CD4-positive, alpha-beta T cell treated with Interleukin-10 for 1 hour (primary cell): ENCODE measurements at regions not wholly inside any gene's neighbourhood (a gene's known extent, or its start where the extent isn't known, plus 50 kb on each side); places are given as distances from the start of the nearest gene placed in this dataset.
"Not testable (repeated sequence)": the region's sequence is repeated elsewhere in the genome, so short reads cannot be mapped to it uniquely, and the experiment has no call there.

Experiments
- DNase-seq: peaks from one replicate; pipeline ENCODE4 v3.0.0-alpha.2; 2020

GRCh38 chr16:11416228-11417001, 71.2 kb downstream of the RMI2 start:
- DNase-seq = no peak

GRCh38 chr16:11417487-11417886, 72.2 kb downstream of the RMI2 start:
- DNase-seq = no peak

GRCh38 chr16:11418506-11418905, 73.2 kb downstream of the RMI2 start:
- no peak for DNase-seq

DNA sequence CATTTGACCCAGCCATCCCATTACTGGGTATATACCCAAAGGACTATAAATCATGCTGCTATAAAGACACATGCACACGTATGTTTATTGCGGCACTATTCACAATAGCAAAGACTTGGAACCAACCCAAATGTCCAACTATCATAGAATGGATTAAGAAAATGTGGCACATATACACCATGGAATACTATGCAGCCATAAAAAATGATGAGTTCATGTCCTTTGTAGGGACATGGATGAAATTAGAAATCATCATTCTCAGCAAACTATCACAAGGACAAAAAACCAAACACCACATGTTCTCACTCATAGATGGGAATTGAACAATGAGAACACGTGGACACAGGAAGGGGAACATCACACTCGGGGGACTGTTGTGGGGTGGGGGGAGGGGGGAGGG, 74.8 kb downstream of the RMI2 start:
- DNase-seq = not testable (repeated sequence)

DNA sequence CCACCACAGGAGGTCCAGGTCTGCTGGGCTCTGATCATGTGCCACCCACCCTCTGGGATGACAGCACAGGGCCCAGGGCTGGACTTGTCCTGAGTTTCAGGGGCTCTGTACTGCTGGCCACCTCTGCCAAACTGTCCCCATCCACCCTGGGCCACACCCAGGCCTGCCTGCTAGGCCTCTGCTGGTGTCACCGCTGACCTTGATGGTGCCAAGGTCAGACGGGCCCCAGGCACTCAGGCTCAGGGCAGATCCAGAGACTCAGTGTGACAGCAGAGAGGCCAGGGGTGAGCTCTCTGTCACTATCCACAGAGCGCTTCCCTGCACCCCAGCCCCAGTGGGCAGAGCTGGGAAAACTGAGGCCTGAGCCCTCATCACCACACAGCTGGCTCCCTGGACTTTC, 75.6 kb downstream of the RMI2 start:
- DNase-seq = no peak

GRCh38 chr16:11422381-11423314, 77.4 kb downstream of the RMI2 start:
- DNase-seq = no peak

DNA sequence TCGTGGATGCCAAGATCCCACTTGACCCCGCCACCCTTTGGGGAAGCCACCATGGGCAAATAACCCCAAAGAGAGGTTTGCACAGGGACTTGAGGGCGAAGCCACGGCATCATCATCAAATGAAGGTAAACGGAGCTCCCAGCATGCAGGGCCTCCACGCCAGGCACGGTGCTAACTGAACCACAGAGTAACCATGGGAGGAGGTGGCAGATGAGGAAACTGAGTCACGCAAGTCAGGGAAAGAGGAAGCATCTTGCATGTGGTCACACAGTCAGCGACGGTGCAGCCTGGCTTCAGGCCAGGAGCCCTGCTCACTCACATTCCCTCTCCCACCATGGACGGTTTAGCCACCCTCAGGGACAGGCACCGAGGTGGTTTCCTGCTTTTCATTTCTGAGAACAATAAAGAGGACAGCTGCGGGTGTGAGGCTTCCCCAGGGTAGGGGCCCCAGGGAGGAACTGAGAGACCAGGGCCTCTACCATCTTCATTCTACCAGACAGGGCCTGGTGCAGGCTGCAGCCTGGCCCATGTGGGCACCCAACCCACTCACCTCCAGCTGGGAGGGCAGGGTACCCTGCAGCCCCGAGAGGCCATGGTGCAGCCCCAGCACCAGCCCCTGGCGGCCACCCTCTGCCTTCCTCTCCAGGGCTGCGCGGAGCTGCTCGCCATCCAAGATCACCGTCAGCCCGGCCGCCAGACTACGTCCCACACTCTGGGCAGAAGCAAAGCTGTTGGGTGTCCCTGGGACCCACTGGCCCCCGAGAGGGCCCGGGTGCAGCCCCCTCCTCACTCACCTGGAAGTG, 78.3 kb downstream of the RMI2 start:
- DNase-seq = no peak

DNA sequence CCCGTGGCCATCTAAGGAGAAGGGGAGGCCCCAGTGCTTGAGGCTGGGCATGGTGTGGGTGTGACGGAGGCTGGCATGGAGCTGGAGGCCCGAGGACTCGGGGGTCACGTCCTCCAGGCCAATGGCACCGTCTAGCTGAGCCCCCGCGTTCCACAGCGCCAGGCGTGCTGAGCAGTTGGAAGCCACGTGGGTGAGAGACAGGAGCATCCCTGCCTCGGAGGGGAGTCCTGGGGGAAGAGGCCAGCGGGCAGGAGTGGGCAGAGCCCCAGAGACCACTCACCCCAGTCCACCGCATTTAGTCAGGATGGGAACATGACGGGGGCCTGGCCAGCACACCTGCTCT, 78.8 kb downstream of the RMI2 start:
- DNase-seq = no peak

- no peak for DNase-seq
Measured at GRCh38 chr16:11425140-11425539, 79.9 kb downstream of the RMI2 start.

GRCh38 chr16:11428623-11428953, 83.3 kb downstream of the RMI2 start:
- no peak for DNase-seq

GRCh38 chr16:11429123-11429522, 83.9 kb downstream of the RMI2 start:
- no peak for DNase-seq

GRCh38 chr16:11429823-11430222, 84.6 kb downstream of the RMI2 start:
- no peak for DNase-seq

DNA sequence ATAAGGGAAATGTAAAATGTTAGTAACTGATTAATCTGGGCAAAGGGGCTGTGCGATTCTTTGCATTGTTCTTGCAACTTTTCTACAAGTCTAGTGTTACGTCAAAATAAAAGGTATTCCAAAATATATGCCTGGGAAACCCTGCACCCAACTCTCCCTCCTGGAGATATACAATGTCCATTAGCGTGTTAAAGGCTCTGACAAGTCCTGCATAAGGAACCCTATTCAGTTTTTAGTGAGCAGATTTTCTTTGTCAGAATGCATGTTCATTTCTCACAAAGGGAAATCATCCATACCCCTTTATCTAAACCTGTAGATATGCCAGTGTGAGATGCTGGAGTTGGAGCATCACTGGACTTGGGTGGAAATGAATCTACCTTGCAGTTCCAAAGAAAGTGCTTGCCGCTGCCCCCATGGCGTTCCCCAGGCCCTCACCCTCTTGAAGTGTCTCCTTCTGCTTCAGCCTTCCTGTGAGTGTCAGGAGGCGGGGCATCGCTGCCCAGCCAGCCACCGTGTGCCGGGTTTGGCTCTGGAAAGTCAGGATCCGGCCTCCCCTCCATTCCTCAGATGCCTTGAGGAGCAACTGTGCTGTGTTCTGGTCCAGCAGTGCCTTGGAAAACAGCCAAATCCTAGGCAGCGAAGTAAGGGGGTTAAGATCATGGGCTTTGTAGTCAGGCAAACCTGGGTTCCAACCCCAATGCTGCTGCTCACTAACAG, 85.5 kb downstream of the RMI2 start:
- DNase-seq = no peak

DNA sequence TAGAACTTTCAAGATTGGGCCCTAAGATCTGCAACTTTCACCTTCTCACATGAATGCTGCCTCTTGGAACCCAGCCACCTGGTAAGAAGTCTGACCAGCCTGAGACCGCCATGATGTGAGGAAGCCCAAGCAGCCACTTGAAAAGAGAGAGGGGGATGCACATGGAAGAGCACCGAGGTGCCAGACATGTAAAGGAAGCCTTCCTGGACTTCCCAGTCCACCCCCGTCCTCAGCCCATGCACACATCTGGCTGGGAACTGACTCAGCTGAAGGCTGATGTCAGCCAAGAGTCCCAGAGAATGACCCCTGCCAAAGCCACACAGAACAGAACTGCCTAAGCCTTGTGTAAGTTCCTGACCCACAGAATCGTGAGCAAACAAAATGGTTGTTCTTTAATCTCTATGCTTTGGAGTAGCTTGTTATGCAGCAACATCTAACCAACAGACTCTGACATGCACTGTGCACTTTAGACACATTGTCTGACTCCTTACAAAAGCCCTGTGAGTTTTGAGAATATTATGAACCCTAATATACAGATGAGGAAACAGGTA, 86.7 kb downstream of the RMI2 start:
- DNase-seq = no peak

GRCh38 chr16:11432856-11433395, 87.7 kb downstream of the RMI2 start:
- no peak for DNase-seq

GRCh38 chr16:11435576-11435975, 90.3 kb downstream of the RMI2 start:
- DNase-seq = no peak

DNA sequence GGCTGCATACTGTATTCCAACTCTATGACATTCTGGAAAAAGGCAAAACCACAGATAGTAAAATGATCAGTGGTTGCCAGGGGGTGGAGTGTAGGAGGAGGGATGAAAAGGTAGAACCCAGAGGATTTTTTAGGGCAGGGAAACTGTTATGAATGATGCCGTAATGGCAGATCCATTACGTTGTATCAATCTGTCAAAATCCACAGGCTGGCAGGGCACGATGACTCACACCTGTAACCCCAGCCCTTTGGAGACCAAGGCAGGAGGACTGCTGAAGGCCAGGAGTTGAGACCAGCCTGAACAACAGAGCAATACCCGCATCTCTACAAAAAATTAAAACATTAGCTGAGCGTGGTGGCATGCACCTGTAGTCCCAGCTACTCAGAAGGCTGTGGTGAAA, 91.8 kb downstream of the RMI2 start:
- DNase-seq = no peak

- DNase-seq = no peak
Measured at GRCh38 chr16:11439790-11440656, 94.8 kb downstream of the RMI2 start.

DNA sequence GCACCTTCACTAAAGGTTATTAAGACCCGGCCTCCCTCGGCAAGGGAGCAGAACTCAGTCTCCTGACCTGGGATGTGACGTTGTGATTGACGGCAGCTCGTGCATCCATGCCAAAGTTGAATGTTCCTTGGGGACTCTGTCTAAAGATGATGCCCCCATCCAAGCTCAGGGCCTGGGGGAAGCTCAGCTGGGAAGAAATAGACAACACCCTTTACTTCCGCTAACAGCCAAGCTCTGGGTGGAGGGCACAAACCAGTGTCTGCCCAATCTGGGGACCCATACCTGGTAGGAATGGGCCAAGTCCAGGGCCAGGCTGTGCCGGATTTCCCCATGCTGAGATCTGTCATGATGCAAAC, 95.4 kb downstream of the RMI2 start:
- DNase-seq = no peak

GRCh38 chr16:11445486-11445885, 100.2 kb downstream of the RMI2 start:
- DNase-seq = no peak

- no peak for DNase-seq
Measured at GRCh38 chr16:11446566-11447119, 101.4 kb downstream of the RMI2 start.
